ENCODE measurements at regions not wholly inside any gene's neighbourhood (a gene's known extent, or its start where the extent isn't known, plus 50 kb on each side); places are given as distances from the start of the nearest gene placed in this dataset.

GRCh38 chr4:148495463-148495862 is 53.2 kb upstream of the NR3C2 start:
- TF ChIP-seq CTCF (IDR thresholded peaks at IDR 0.05) (no peak), POLR2A (IDR thresholded peaks at IDR 0.05) (no peak)

Measured in Peyer's patch (tissue), 4 donors.